ENCODE measurements at regions not wholly inside any gene's neighbourhood (a gene's known extent, or its start where the extent isn't known, plus 50 kb on each side); places are given as distances from the start of the nearest gene placed in this dataset.
"Not testable (repeated sequence)": the region's sequence is repeated elsewhere in the genome, so short reads cannot be mapped to it uniquely, and the experiment has no call there.

- Histone ChIP-seq H3K27ac (no peak overlapping the region), H3K27me3 (no peaks in the 10 kb centered on the region), H3K36me3 (no peaks in the 10 kb centered on the region), H3K9me3 (no peaks in the 10 kb centered on the region), H3K4me3 (no peak overlapping the region), H3K4me1 (no peaks in the 10 kb centered on the region)
- TF ChIP-seq CTCF (IDR thresholded peaks at IDR 0.05) = no peak
- no peak for DNase-seq (ENCODE audit: low spot score)
Measured at GRCh38 chr15:20376872-20377271, 164.7 kb downstream of the GOLGA6L6 start.

GRCh38 chr15:20372416-20372815, 169.2 kb downstream of the GOLGA6L6 start:
- DNase-seq (ENCODE audit: low spot score); H3K4me1 ChIP-seq; H3K27ac ChIP-seq; H3K27me3 ChIP-seq; H3K4me3 ChIP-seq; H3K9me3 ChIP-seq; H3K36me3 ChIP-seq: not testable (repeated sequence)

GRCh38 chr15:20369500-20369899, 172.1 kb downstream of the GOLGA6L6 start:
- H3K4me1 ChIP-seq = no peaks in the 10 kb centered on the region

GRCh38 chr15:20368974-20369373, 172.6 kb downstream of the GOLGA6L6 start:
- Histone ChIP-seq H3K36me3 (no peaks in the 10 kb centered on the region), H3K27ac (no peak overlapping the region), H3K4me3 (no peak overlapping the region), H3K27me3 (no peaks in the 10 kb centered on the region), H3K9me3 (no peaks in the 10 kb centered on the region), H3K4me1 (no peaks in the 10 kb centered on the region)
- no peak for DNase-seq (ENCODE audit: low spot score)
- no peak for TF ChIP-seq CTCF (IDR thresholded peaks at IDR 0.05)

More at GRCh38 chr15:20369500-20369899, 172.1 kb downstream of the GOLGA6L6 start:
- Histone ChIP-seq H3K36me3 (no peaks in the 10 kb centered on the region), H3K27ac (no peak overlapping the region), H3K4me3 (no peak overlapping the region), H3K9me3 (no peaks in the 10 kb centered on the region), H3K27me3 (no peaks in the 10 kb centered on the region)
- no peak for DNase-seq (ENCODE audit: low spot score)
- no peak for TF ChIP-seq CTCF (IDR thresholded peaks at IDR 0.05)

- no peak for TF ChIP-seq CTCF (IDR thresholded peaks at IDR 0.05)
- Histone ChIP-seq H3K4me1 (no peaks in the 10 kb centered on the region), H3K9me3 (no peaks in the 10 kb centered on the region), H3K36me3 (no peaks in the 10 kb centered on the region), H3K4me3 (no peak overlapping the region), H3K27ac (no peak overlapping the region), H3K27me3 (no peaks in the 10 kb centered on the region)
- no peak for DNase-seq (ENCODE audit: low spot score)
Measured at GRCh38 chr15:20367093-20367492, 174.5 kb downstream of the GOLGA6L6 start.

GRCh38 chr15:20363591-20363990, 178.0 kb downstream of the GOLGA6L6 start:
- not testable (repeated sequence) for H3K4me1 ChIP-seq; H3K36me3 ChIP-seq; H3K4me3 ChIP-seq; H3K9me3 ChIP-seq; DNase-seq (ENCODE audit: low spot score); H3K27me3 ChIP-seq; H3K27ac ChIP-seq

GRCh38 chr15:20361091-20361490, 180.5 kb downstream of the GOLGA6L6 start:
- TF ChIP-seq CTCF (IDR thresholded peaks at IDR 0.05) = no peak
- DNase-seq (ENCODE audit: low spot score) = no peak
- H3K36me3 ChIP-seq = no peaks in the 10 kb centered on the region

More at GRCh38 chr15:20361091-20361490, 180.5 kb downstream of the GOLGA6L6 start:
- no peak overlapping the region for H3K4me3 ChIP-seq
- H3K27ac ChIP-seq = no peak overlapping the region
- H3K4me1 ChIP-seq = no peaks in the 10 kb centered on the region
- no peaks in the 10 kb centered on the region for H3K27me3 ChIP-seq
- H3K9me3 ChIP-seq = no peaks in the 10 kb centered on the region
